H9 (cell line): ENCODE measurements at regions not wholly inside any gene's neighbourhood (a gene's known extent, or its start where the extent isn't known, plus 50 kb on each side); places are given as distances from the start of the nearest gene placed in this dataset.

Experiments
- DNase-seq: peaks from one replicate; pipeline ENCODE4 v3.0.0-alpha.2; 2017
- H2AFZ ChIP-seq: one replicate; pipeline ENCODE4 v1.6.1; 2013; ENCODE audit warnings: mild to moderate bottlenecking, low read length, control low read depth, moderate library complexity
- H2AK5ac ChIP-seq: 2 replicates; pipeline ENCODE4 v1.6.1; 2013; ENCODE audit warnings: low read length, control low read depth, mixed read lengths; ENCODE audit not compliant: insufficient read length
- H2BK120ac ChIP-seq: one replicate; pipeline ENCODE4 v1.6.1; 2013; ENCODE audit warnings: low read depth, mild to moderate bottlenecking, low read length, control low read depth, inconsistent platforms; ENCODE audit not compliant: poor library complexity, severe bottlenecking
- H2BK12ac ChIP-seq: 2 replicates; pipeline ENCODE4 v1.6.1; 2013; ENCODE audit warnings: low read length, control low read depth, mixed read lengths, low read depth; ENCODE audit not compliant: insufficient read length
- H2BK15ac ChIP-seq: 2 replicates; pipeline ENCODE4 v1.6.1; 2013; ENCODE audit warnings: low read depth, low read length, control low read depth
- H2BK20ac ChIP-seq: one replicate; pipeline ENCODE4 v1.6.1; 2013; ENCODE audit warnings: low read depth, mild to moderate bottlenecking, low read length, control low read depth, inconsistent platforms; ENCODE audit not compliant: poor library complexity, severe bottlenecking
- H2BK5ac ChIP-seq: 2 replicates; pipeline ENCODE4 v1.6.1; 2013; ENCODE audit warnings: low read length, control low read depth, mixed read lengths; ENCODE audit not compliant: insufficient read length
- H3K14ac ChIP-seq: 2 replicates; pipeline ENCODE4 v1.6.1; 2013; ENCODE audit warnings: low read length, control low read depth; ENCODE audit not compliant: insufficient read depth
- H3K18ac ChIP-seq: 2 replicates; pipeline ENCODE4 v1.6.1; 2013; ENCODE audit warnings: low read depth, mild to moderate bottlenecking, mixed read lengths, low read length, control low read depth; ENCODE audit not compliant: insufficient read length
- H3K23ac ChIP-seq: 2 replicates; pipeline ENCODE4 v1.6.1; 2013; ENCODE audit warnings: low read length, control low read depth, mixed read lengths, low read depth; ENCODE audit not compliant: insufficient read length
- H3K23me2 ChIP-seq: 2 replicates; pipeline ENCODE4 v1.6.1; 2013; ENCODE audit warnings: low read depth, mild to moderate bottlenecking, mixed read lengths, low read length, control low read depth; ENCODE audit not compliant: insufficient read length, poor library complexity, severe bottlenecking
- H3K27ac ChIP-seq: 2 replicates; pipeline ENCODE4 v1.5.1; 2013; ENCODE audit warnings: low read length, control low read depth, mixed read lengths, low read depth; ENCODE audit not compliant: insufficient read length
- H3K27me3 ChIP-seq: 2 replicates; pipeline ENCODE4 v1.6.1; 2013; ENCODE audit warnings: low read length, control low read depth, inconsistent platforms; ENCODE audit not compliant: insufficient read depth
- H3K4ac ChIP-seq: 2 replicates; pipeline ENCODE4 v1.6.1; 2013; ENCODE audit warnings: low read depth, mild to moderate bottlenecking, control low read depth, inconsistent platforms, low read length, moderate library complexity
- H3K4me1 ChIP-seq: 2 replicates; pipeline ENCODE4 v1.6.1; 2013; ENCODE audit warnings: low read length, control low read depth, inconsistent platforms; ENCODE audit not compliant: insufficient read depth
- H3K4me2 ChIP-seq: 2 replicates; pipeline ENCODE4 v1.6.1; 2013; ENCODE audit warnings: low read length, control low read depth, mixed read lengths; ENCODE audit not compliant: insufficient read length, insufficient read depth
- H3K56ac ChIP-seq: 2 replicates; pipeline ENCODE4 v1.6.1; 2013; ENCODE audit warnings: low read depth, mild to moderate bottlenecking, mixed read lengths, low read length, control low read depth; ENCODE audit not compliant: insufficient read length
- H3K79me1 ChIP-seq: 2 replicates; pipeline ENCODE4 v1.6.1; 2013; ENCODE audit warnings: low read depth, mild to moderate bottlenecking, moderate library complexity, low read length, control low read depth, inconsistent platforms; ENCODE audit not compliant: insufficient read depth, poor library complexity, severe bottlenecking
- H3K79me2 ChIP-seq: 2 replicates; pipeline ENCODE4 v1.6.1; 2013; ENCODE audit warnings: low read length, control low read depth, inconsistent platforms; ENCODE audit not compliant: insufficient read depth
- H3K9ac ChIP-seq: 2 replicates; pipeline ENCODE4 v1.6.1; 2013; ENCODE audit warnings: low read length, control low read depth, mixed read lengths; ENCODE audit not compliant: insufficient read length; ENCODE audit errors: extremely low read depth
- H3K9me3 ChIP-seq: one replicate; pipeline ENCODE4 v1.6.1; 2013; ENCODE audit warnings: low read depth, low read length, inconsistent platforms; ENCODE audit not compliant: control insufficient read depth
- H3T11ph ChIP-seq: one replicate; pipeline ENCODE4 v1.6.1; 2013; ENCODE audit warnings: mild to moderate bottlenecking, low read length, control low read depth, inconsistent platforms
- H4K20me1 ChIP-seq: one replicate; pipeline ENCODE4 v1.6.1; 2013; ENCODE audit not compliant: control insufficient read depth, insufficient read length, insufficient read depth
- H4K5ac ChIP-seq: 2 replicates; pipeline ENCODE4 v1.6.1; 2013; ENCODE audit warnings: low read depth, mild to moderate bottlenecking, mixed read lengths, low read length, control low read depth; ENCODE audit not compliant: insufficient read length
- H4K8ac ChIP-seq: replicated peaks from 2 replicates; pipeline ENCODE4 v1.6.1; 2013; ENCODE audit warnings: low read length, control low read depth, mixed read lengths, low read depth; ENCODE audit not compliant: insufficient read length
- H4K91ac ChIP-seq: 2 replicates; pipeline ENCODE4 v1.6.1; 2013; ENCODE audit warnings: low read depth, mild to moderate bottlenecking, moderate library complexity, mixed read lengths, low read length, control low read depth; ENCODE audit not compliant: insufficient read length
- H3K27ac Mint-ChIP-seq, 3 experiments: 2 replicates in 2 of 3; 3 replicates in 1 of 3; pipeline ENCODE4 v1.8.0; 2020 to 2021; ENCODE audit warnings: mixed read lengths in 3 of 3, mild to moderate bottlenecking in 1 of 3, moderate library complexity in 1 of 3
- H3K27me3 Mint-ChIP-seq: 2 replicates; pipeline ENCODE4 v1.8.0; 2021; ENCODE audit warnings: low read depth, mild to moderate bottlenecking, moderate library complexity, mixed read lengths
- H3K36me3 Mint-ChIP-seq, 3 experiments: 2 replicates in 2 of 3; 3 replicates in 1 of 3; pipeline ENCODE4 v1.8.0; 2020 to 2021; ENCODE audit warnings: low read depth in 3 of 3, mixed read lengths in 3 of 3; ENCODE audit not compliant: insufficient read depth in 1 of 3
- H3K4me1 Mint-ChIP-seq, 2 experiments: 2 replicates each; pipeline ENCODE4 v1.8.0; 2020; ENCODE audit warnings: mixed read lengths in 2 of 2
- H3K4me3 Mint-ChIP-seq, 2 experiments: 2 replicates in 1 of 2; 3 replicates in 1 of 2; pipeline ENCODE4 v1.8.0; 2020 to 2021; ENCODE audit warnings: mild to moderate bottlenecking in 2 of 2, mixed read lengths in 2 of 2, moderate library complexity in 1 of 2
- H3K9me3 Mint-ChIP-seq, 2 experiments: 2 replicates in 1 of 2; 3 replicates in 1 of 2; pipeline ENCODE4 v1.8.0; 2020; ENCODE audit warnings: mild to moderate bottlenecking in 2 of 2, mixed read lengths in 2 of 2, moderate library complexity in 1 of 2
- WGBS: extraction: QIAGEN DNeasy Blood & Tissue Kit; methylation state at CpG from one replicate; pipeline ENCODE4 v1.1.7; 2013; ENCODE audit warnings: missing lambda C conversion rate, low lambda C conversion rate, mixed read lengths; ENCODE audit not compliant: insufficient read length; ENCODE audit errors: extremely low coverage; 5-methylcytosine and 5-hydroxymethylcytosine counted together
- TF ChIP-seq, protein P1 (sequence below): fragments of 200-600 bp; sonication (generic); conservative IDR thresholded peaks from 3 replicates; pipeline ENCODE4 v1.8.0; 2021; ENCODE audit warnings: antibody characterized with exemption, mild to moderate bottlenecking

DNA sequence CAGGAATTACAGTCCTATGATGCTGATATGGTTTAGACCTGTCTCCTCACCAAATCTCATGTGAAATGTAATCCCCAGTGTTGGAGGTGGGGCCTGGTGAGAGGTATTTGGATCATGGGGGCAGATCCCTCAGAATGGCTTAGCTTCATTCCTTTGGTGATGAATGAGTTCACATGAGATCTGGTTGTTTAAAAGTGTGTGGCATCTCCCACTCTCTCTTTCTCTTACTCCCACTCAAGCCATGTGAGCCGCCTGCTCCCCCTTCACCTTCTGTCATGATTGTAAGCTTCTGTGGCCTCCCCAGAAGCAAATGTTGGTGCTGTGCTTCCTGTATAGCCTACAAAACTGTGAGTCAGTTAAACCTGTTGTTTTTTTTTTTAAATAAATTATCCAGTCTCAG lies 89.4 kb upstream of the ARHGAP5 start:
- Histone ChIP-seq H2BK15ac (no peak overlapping the region), H3K27me3 (no peaks in the 10 kb centered on the region), H3K4me2 (no peak overlapping the region), H3K23ac (no peak overlapping the region), H3T11ph (no peak overlapping the region), H3K56ac (no peak overlapping the region), H4K91ac (no peak overlapping the region), H2BK20ac (no peak overlapping the region), H3K79me1 (no peaks in the 10 kb centered on the region), H3K9ac (no peak overlapping the region), H3K18ac (no peak overlapping the region), H2BK12ac (no peak overlapping the region), H3K9me3 (no peaks in the 10 kb centered on the region), H3K14ac (no peak overlapping the region), H2BK120ac (no peak overlapping the region), H3K79me2 (no peaks in the 10 kb centered on the region; the same call in 1 of the 2 replicates), H3K27ac (no peak overlapping the region), H2BK5ac (no peak overlapping the region), H4K5ac (no peak overlapping the region), H2AK5ac (no peak overlapping the region), H3K4me1 (peaks cover 3% of the 10 kb centered on the region; the same call in 1 of the 2 replicates), H3K23me2 (no peaks in the 10 kb centered on the region), H4K20me1 (no peaks in the 10 kb centered on the region), H3K4ac (no peak overlapping the region), H4K8ac (no peak overlapping the region), H2AFZ (no peak overlapping the region)
- H3K9me3 Mint-ChIP-seq: peaks cover 14 to 17% of the 10 kb centered on the region in 2 experiments
- no peak for DNase-seq
- no peaks in the 10 kb centered on the region for H3K27me3 Mint-ChIP-seq
- no peak overlapping the region for H3K27ac Mint-ChIP-seq
- peaks cover 5 to 12% of the 10 kb centered on the region in 2 experiments; a peak in 3 of 4 replicates for H3K4me1 Mint-ChIP-seq
- peaks cover 0 to 11% (median 10%) of the 10 kb centered on the region in 3 experiments; a peak in 4 of 7 replicates for H3K36me3 Mint-ChIP-seq
- no CpG with 5 or more reads among the region's 1 CpG for whole genome bisulfite sequencing
- H3K4me3 Mint-ChIP-seq: no peak overlapping the region
- TF ChIP-seq, protein P1, sequence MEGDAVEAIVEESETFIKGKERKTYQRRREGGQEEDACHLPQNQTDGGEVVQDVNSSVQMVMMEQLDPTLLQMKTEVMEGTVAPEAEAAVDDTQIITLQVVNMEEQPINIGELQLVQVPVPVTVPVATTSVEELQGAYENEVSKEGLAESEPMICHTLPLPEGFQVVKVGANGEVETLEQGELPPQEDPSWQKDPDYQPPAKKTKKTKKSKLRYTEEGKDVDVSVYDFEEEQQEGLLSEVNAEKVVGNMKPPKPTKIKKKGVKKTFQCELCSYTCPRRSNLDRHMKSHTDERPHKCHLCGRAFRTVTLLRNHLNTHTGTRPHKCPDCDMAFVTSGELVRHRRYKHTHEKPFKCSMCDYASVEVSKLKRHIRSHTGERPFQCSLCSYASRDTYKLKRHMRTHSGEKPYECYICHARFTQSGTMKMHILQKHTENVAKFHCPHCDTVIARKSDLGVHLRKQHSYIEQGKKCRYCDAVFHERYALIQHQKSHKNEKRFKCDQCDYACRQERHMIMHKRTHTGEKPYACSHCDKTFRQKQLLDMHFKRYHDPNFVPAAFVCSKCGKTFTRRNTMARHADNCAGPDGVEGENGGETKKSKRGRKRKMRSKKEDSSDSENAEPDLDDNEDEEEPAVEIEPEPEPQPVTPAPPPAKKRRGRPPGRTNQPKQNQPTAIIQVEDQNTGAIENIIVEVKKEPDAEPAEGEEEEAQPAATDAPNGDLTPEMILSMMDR: no peak
